VCaP (cell line): ENCODE measurements at regions not wholly inside any gene's neighbourhood (a gene's known extent, or its start where the extent isn't known, plus 50 kb on each side); places are given as distances from the start of the nearest gene placed in this dataset.

Experiments
- H3K27ac ChIP-seq: fragments of 450-650 bp; 2 replicates; pipeline ENCODE4 v1.5.1; 2017
- TF ChIP-seq, protein P1 (sequence below): fragments of 450-650 bp; conservative IDR thresholded peaks from 2 replicates; pipeline ENCODE4 v1.5.1; 2017; ENCODE audit warnings: mild to moderate bottlenecking, moderate library complexity

DNA sequence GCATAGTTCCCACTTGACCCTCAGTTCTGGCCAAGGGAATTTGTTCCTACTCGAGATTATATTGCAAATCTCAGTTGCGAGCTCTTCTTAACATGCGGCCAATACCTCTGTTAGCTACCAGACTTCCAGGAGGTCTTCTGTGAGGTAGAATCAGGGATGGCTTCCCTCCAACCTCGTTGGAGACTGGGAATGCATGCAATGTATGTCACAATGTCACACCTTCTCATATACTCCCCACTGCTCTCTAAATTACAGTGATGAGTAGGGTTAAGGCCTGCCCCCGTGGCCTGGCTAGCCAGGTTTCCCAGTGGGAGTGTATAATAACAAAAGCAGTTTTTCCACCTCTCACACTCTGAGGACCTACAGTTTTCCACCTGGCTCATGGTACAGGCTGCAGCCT is 1962.5 kb downstream of the ARAP2 start:
- H3K27ac ChIP-seq, result no peak overlapping the region
- TF ChIP-seq, protein P1, sequence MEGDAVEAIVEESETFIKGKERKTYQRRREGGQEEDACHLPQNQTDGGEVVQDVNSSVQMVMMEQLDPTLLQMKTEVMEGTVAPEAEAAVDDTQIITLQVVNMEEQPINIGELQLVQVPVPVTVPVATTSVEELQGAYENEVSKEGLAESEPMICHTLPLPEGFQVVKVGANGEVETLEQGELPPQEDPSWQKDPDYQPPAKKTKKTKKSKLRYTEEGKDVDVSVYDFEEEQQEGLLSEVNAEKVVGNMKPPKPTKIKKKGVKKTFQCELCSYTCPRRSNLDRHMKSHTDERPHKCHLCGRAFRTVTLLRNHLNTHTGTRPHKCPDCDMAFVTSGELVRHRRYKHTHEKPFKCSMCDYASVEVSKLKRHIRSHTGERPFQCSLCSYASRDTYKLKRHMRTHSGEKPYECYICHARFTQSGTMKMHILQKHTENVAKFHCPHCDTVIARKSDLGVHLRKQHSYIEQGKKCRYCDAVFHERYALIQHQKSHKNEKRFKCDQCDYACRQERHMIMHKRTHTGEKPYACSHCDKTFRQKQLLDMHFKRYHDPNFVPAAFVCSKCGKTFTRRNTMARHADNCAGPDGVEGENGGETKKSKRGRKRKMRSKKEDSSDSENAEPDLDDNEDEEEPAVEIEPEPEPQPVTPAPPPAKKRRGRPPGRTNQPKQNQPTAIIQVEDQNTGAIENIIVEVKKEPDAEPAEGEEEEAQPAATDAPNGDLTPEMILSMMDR, result no peak

DNA sequence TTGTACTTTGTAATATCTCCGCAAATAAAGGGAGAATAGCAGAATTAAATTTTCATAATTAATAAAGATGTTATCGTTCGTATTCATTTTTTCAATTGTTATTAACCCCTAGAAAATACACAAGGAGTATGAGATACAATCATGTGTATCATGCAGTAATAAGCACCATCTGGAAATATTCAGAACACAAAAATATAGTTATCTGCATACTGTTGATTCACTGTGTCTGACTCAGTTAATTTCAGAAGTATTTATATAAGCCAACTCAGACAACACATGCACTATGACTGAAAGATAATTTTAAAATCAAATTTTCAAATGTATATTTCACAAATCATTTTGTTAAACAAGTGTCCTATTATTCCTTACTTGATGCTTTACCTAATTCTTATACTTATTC is 1954.8 kb downstream of the ARAP2 start:
- no peak overlapping the region for H3K27ac ChIP-seq
- TF ChIP-seq, protein P1, result no peak

DNA sequence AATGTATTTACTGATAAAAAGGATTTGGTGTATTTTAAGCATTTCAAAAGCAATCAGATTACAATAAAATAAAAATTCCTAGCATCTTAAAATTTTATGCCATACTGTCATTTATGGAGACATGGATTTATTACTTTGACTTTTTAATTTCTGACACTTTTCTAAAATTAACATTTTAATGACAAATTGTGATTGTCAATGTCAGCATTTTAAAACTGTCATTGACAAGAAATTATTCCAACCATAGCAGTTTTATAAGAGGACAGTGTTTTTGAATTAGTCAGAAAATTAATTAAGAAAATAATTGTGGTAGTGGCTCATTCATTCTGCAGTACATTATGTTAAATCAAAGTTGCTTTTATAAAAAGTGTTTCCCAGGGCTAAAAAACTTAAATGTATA is 1954.4 kb downstream of the ARAP2 start:
- H3K27ac ChIP-seq, result no peak overlapping the region
- TF ChIP-seq, protein P1, result no peak

DNA sequence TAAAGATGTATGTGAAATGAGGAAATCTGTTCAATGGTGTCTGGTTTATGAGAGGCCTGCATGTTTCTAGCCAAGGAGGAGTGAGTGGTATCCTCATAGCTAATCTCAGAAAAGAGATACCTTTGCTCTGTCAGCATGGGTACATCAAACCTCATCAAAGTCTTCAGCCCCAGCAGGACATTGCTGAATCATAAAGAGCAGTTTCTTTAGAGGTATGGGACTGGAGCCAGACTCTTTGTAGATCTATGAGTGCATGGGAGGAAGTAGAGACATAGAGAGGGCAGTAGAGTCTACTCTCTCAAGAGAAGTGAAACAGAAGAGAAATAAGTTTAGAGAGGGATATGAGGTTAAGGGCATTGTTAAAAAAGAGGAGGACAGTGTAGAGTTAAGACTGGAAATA is 1950.9 kb downstream of the ARAP2 start:
- TF ChIP-seq, protein P1, result no peak
- no peak overlapping the region for H3K27ac ChIP-seq

DNA sequence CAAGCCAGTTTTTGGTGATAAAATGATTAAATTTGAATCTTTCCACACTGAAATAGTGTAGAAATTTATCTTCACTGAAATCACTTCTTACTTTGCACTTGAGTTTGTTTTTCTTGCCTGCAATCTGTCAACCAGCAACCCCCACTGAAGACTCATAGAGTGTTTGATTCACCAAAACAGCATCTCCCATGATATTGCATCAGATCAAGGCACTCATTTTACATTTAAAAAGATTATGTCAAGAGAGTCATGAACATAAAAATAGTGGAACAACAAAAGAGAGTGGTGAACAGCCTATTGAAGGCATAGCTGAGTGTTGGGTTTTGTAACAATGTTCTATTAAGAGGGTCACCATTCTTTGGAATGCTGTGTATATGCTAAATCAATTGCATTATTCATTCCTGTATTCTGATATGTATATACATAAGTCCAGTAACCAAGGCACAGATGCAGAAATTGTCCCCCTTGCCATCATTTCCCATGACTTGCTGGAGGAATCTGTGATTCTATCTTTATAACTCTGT is 1934.9 kb downstream of the ARAP2 start:
- TF ChIP-seq, protein P1, result no peak
- H3K27ac ChIP-seq, result no peak overlapping the region

DNA sequence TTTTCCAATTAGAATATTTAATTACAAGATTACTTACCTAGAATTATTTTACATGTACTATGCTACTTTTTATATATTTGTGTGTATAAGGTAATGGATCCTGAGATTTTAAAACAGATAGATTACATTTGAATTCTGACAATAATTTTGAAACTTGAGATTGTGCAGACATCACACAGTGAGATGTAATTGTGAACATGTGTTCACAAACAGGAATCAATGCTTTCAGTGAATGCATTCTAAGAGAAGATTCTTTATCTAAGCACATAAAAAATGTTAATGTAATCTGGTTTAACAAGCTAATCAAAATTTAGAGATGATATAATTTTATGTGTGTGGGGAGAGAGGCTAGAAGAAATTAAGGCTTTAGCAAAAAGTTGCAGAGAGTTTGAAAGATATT is 1925.5 kb downstream of the ARAP2 start:
- TF ChIP-seq, protein P1, result no peak
- no peak overlapping the region for H3K27ac ChIP-seq

DNA sequence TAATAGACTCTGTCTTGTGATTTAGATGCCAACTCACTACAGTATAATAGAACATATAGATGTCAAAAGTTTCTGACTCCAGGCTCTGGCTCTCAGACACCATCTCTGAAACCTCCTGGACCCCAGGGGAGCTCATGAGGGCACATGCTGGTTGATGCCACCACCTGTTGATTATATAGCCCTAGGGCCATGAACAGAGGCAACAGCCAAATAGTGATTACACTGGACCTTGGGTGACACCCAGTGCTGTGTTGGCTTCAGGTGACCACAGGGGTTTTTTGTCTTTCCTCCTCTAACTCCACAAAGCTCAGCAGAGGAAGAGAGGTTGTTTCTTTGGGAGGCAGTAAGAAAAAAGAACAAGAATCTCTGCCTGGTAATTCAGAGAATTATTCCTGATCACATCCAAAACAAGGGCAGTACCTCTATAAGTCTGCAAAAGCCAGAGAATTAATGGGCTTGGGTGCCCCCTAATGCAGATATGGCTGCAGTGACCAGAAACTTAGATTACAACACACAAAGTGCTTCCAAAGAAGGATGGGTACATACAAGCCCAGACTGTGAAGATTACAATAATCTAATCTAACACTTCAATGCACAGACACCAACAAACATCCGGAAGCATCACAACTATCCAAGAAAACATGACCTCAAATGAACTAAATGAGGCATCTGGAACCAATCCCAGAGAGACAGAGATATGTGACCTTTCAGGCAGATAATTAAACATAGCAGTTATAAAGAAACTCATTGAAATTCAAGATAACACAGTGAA is 1920.6 kb downstream of the ARAP2 start:
- TF ChIP-seq, protein P1, result no peak
- H3K27ac ChIP-seq, result no peak overlapping the region
